ENCODE measurements at regions not wholly inside any gene's neighbourhood (a gene's known extent, or its start where the extent isn't known, plus 50 kb on each side); places are given as distances from the start of the nearest gene placed in this dataset.
A peak's percentile ranks its signal among the peaks of the same experiment; 100 is the strongest.

DNA sequence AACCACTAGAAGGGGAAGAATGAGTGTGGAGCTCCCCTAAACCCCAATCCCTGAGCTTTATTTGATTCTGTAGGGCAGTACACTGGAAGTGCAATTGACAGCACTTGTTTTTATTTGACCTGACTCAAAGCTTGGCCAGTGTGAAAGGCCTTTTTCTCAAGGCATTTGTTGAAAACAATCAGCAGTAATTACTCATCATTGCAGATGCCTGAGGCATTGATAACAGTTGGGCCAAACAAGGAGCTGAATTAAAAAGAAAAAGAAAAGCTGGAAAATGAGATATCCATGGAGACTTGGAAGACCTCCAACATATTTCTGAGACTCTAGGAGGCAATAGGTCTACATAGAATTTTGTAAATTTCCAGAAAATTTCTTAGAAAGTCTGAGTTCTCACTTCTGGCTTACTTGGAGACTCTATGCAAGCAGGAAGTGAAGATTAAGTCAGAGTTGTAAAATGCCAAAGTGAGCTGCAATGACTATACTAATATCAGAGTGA, 200.8 kb upstream of the KCNJ16 start:
- Histone ChIP-seq H3K79me1 (ENCODE audit: low read length) (peaks cover 7% of the 10 kb centered on the region), H4K91ac (ENCODE audit: low read depth, low read length) (no peak overlapping the region), H3K27me3 (ENCODE audit: insufficient read depth, low read length) (no peaks in the 10 kb centered on the region), H3K4ac (ENCODE audit: low read depth, low read length) (no peak overlapping the region), H2BK5ac (ENCODE audit: low read depth, low read length, poor library complexity) (no peak overlapping the region), H4K12ac (ENCODE audit: low read depth, low read length) (no peak overlapping the region), H3K4me2 (ENCODE audit: low read length) (no peak overlapping the region), H4K8ac (ENCODE audit: low read depth, low read length) (no peak overlapping the region), H3K79me2 (ENCODE audit: control insufficient read depth, insufficient read depth, low read length, poor library complexity) (no peaks in the 10 kb centered on the region), H3K18ac (ENCODE audit: low read length) (no peak overlapping the region), H2AFZ (ENCODE audit: insufficient read depth, low read length, poor library complexity) (no peak overlapping the region), H3K9ac (ENCODE audit: low read length) (no peak overlapping the region), H2AK5ac (ENCODE audit: low read length) (no peak overlapping the region), H3K4me3 (ENCODE audit: low read depth, low read length) (no peak overlapping the region), H3K23ac (ENCODE audit: low read length) (no peak overlapping the region), H2BK12ac (ENCODE audit: low read length) (no peak overlapping the region), H2BK120ac (ENCODE audit: insufficient read depth, low read length, poor library complexity) (no peak overlapping the region), H3K27ac (ENCODE audit: low read depth, low read length) (no peak overlapping the region), H3K36me3 (ENCODE audit: control insufficient read depth in 1 of 2, insufficient read depth in 2 of 2, low read length in 2 of 2) (no peaks in the 10 kb centered on the region), H3K9me3 (ENCODE audit: insufficient read depth, low read depth, low read length) (no peaks in the 10 kb centered on the region), H3K4me1 (ENCODE audit: control insufficient read depth in 1 of 2, insufficient read depth in 2 of 2, low read length in 2 of 2) (peaks cover 6 to 11% of the 10 kb centered on the region in 2 experiments), H3K14ac (ENCODE audit: low read length) (no peak overlapping the region)
- DNase-seq = peak in 1 of 2 donors; percentile 24

GRCh38 chr17:69876757-69877156, 198.3 kb upstream of the KCNJ16 start:
- no peaks in the 10 kb centered on the region for H3K79me2 ChIP-seq (ENCODE audit: control insufficient read depth, insufficient read depth, low read length, poor library complexity)
- no peak overlapping the region for H2AK5ac ChIP-seq (ENCODE audit: low read length)
- H3K23ac ChIP-seq (ENCODE audit: low read length) = no peak overlapping the region
- peaks cover 0 to 2% of the 10 kb centered on the region in 2 experiments for H3K4me1 ChIP-seq (ENCODE audit: control insufficient read depth in 1 of 2, insufficient read depth in 2 of 2, low read length in 2 of 2)
- no peak overlapping the region for H4K91ac ChIP-seq (ENCODE audit: low read depth, low read length)
- H3K9ac ChIP-seq (ENCODE audit: low read length) = no peak overlapping the region
- no peak overlapping the region for H2BK120ac ChIP-seq (ENCODE audit: insufficient read depth, low read length, poor library complexity)
- H3K14ac ChIP-seq (ENCODE audit: low read length) = no peak overlapping the region
- no peak overlapping the region for H3K27ac ChIP-seq (ENCODE audit: low read depth, low read length)
- no peak overlapping the region for H3K4me3 ChIP-seq (ENCODE audit: low read depth, low read length)
- no peak overlapping the region for H3K4ac ChIP-seq (ENCODE audit: low read depth, low read length)
- H4K8ac ChIP-seq (ENCODE audit: low read depth, low read length) = no peak overlapping the region
- H3K27me3 ChIP-seq (ENCODE audit: insufficient read depth, low read length) = no peaks in the 10 kb centered on the region
- H4K12ac ChIP-seq (ENCODE audit: low read depth, low read length) = no peak overlapping the region
- H2BK12ac ChIP-seq (ENCODE audit: low read length) = no peak overlapping the region
- no peak for DNase-seq
- no peaks in the 10 kb centered on the region for H3K9me3 ChIP-seq (ENCODE audit: insufficient read depth, low read depth, low read length)
- no peaks in the 10 kb centered on the region for H3K36me3 ChIP-seq (ENCODE audit: control insufficient read depth in 1 of 2, insufficient read depth in 2 of 2, low read length in 2 of 2)
- no peak overlapping the region for H3K4me2 ChIP-seq (ENCODE audit: low read length)
- H2BK5ac ChIP-seq (ENCODE audit: low read depth, low read length, poor library complexity) = no peak overlapping the region
- H3K18ac ChIP-seq (ENCODE audit: low read length) = no peak overlapping the region
- no peak overlapping the region for H2AFZ ChIP-seq (ENCODE audit: insufficient read depth, low read length, poor library complexity)
- H3K79me1 ChIP-seq (ENCODE audit: low read length) = peaks cover 2% of the 10 kb centered on the region

GRCh38 chr17:69878661-69879060, 196.4 kb upstream of the KCNJ16 start:
- Histone ChIP-seq H2AK5ac (ENCODE audit: low read length) (no peak overlapping the region), H3K79me2 (ENCODE audit: control insufficient read depth, insufficient read depth, low read length, poor library complexity) (no peaks in the 10 kb centered on the region), H4K12ac (ENCODE audit: low read depth, low read length) (no peak overlapping the region), H3K4me3 (ENCODE audit: low read depth, low read length) (no peak overlapping the region), H3K27ac (ENCODE audit: low read depth, low read length) (no peak overlapping the region), H4K8ac (ENCODE audit: low read depth, low read length) (no peak overlapping the region), H3K79me1 (ENCODE audit: low read length) (no peaks in the 10 kb centered on the region), H3K27me3 (ENCODE audit: insufficient read depth, low read length) (no peaks in the 10 kb centered on the region), H3K36me3 (ENCODE audit: control insufficient read depth in 1 of 2, insufficient read depth in 2 of 2, low read length in 2 of 2) (no peaks in the 10 kb centered on the region), H3K4ac (ENCODE audit: low read depth, low read length) (no peak overlapping the region), H3K18ac (ENCODE audit: low read length) (no peak overlapping the region), H3K4me1 (ENCODE audit: control insufficient read depth in 1 of 2, insufficient read depth in 2 of 2, low read length in 2 of 2) (peaks cover 0 to 2% of the 10 kb centered on the region in 2 experiments), H3K23ac (ENCODE audit: low read length) (no peak overlapping the region), H3K14ac (ENCODE audit: low read length) (no peak overlapping the region), H2BK12ac (ENCODE audit: low read length) (no peak overlapping the region), H2AFZ (ENCODE audit: insufficient read depth, low read length, poor library complexity) (no peak overlapping the region), H3K9me3 (ENCODE audit: insufficient read depth, low read depth, low read length) (no peaks in the 10 kb centered on the region), H3K9ac (ENCODE audit: low read length) (no peak overlapping the region), H3K4me2 (ENCODE audit: low read length) (no peak overlapping the region), H2BK5ac (ENCODE audit: low read depth, low read length, poor library complexity) (no peak overlapping the region), H4K91ac (ENCODE audit: low read depth, low read length) (no peak overlapping the region), H2BK120ac (ENCODE audit: insufficient read depth, low read length, poor library complexity) (no peak overlapping the region)
- peak in 1 of 2 donors; percentile 52 for DNase-seq
- WGBS (ENCODE audit: extremely low coverage, insufficient coverage, insufficient read length) = no CpG with 5 or more reads among the region's 2 CpGs

DNA sequence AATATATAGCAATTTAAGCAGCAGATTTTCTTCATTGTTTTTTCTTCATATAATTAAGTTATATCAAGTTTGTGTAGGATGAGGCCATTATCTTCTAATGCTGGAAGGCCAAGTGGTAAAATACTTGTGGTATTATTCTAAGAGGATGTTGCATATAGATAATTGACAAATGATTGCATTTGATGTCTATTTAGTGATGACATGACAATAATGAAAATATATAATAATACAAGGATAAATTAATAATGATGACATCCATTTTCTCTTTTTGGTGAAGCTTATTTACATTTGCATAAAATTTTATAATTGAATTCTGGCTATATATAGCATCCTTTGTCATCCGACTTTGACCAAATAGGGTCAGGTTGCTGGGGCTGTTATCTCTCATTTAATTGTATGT, 195.4 kb upstream of the KCNJ16 start:
- no CpG with 5 or more reads among the region's 1 CpG for WGBS (ENCODE audit: extremely low coverage, insufficient coverage, insufficient read length)
- H3K4me1 ChIP-seq (ENCODE audit: control insufficient read depth in 1 of 2, insufficient read depth in 2 of 2, low read length in 2 of 2) = no peaks in the 10 kb centered on the region
- no peaks in the 10 kb centered on the region for H3K79me2 ChIP-seq (ENCODE audit: control insufficient read depth, insufficient read depth, low read length, poor library complexity)
- H3K27me3 ChIP-seq (ENCODE audit: insufficient read depth, low read length) = no peaks in the 10 kb centered on the region
- H4K8ac ChIP-seq (ENCODE audit: low read depth, low read length) = no peak overlapping the region
- no peak overlapping the region for H3K23ac ChIP-seq (ENCODE audit: low read length)
- H3K14ac ChIP-seq (ENCODE audit: low read length) = no peak overlapping the region
- DNase-seq = no peak
- no peak overlapping the region for H2AFZ ChIP-seq (ENCODE audit: insufficient read depth, low read length, poor library complexity)
- H2BK120ac ChIP-seq (ENCODE audit: insufficient read depth, low read length, poor library complexity) = no peak overlapping the region
- H3K4me2 ChIP-seq (ENCODE audit: low read length) = no peak overlapping the region
- H3K9me3 ChIP-seq (ENCODE audit: insufficient read depth, low read depth, low read length) = no peaks in the 10 kb centered on the region
- no peak overlapping the region for H3K4ac ChIP-seq (ENCODE audit: low read depth, low read length)
- no peak overlapping the region for H2BK5ac ChIP-seq (ENCODE audit: low read depth, low read length, poor library complexity)
- no peak overlapping the region for H3K4me3 ChIP-seq (ENCODE audit: low read depth, low read length)
- no peak overlapping the region for H3K27ac ChIP-seq (ENCODE audit: low read depth, low read length)
- no peak overlapping the region for H4K12ac ChIP-seq (ENCODE audit: low read depth, low read length)
- no peak overlapping the region for H3K9ac ChIP-seq (ENCODE audit: low read length)
- H3K36me3 ChIP-seq (ENCODE audit: control insufficient read depth in 1 of 2, insufficient read depth in 2 of 2, low read length in 2 of 2) = no peaks in the 10 kb centered on the region
- H3K79me1 ChIP-seq (ENCODE audit: low read length) = no peaks in the 10 kb centered on the region
- no peak overlapping the region for H3K18ac ChIP-seq (ENCODE audit: low read length)
- no peak overlapping the region for H4K91ac ChIP-seq (ENCODE audit: low read depth, low read length)
- no peak overlapping the region for H2AK5ac ChIP-seq (ENCODE audit: low read length)
- H2BK12ac ChIP-seq (ENCODE audit: low read length) = no peak overlapping the region
